ENCODE measurements at regions not wholly inside any gene's neighbourhood (a gene's known extent, or its start where the extent isn't known, plus 50 kb on each side); places are given as distances from the start of the nearest gene placed in this dataset.

- CTCF ChIA-PET, result interaction anchor here (0.6 to 0.7 kb wide), 2 partner anchors 110 to 754 kb away, joined by 3 to 5 read pairs; no protein-coding TSS in a partner anchor
- no peak overlapping the region for H3K27ac ChIP-seq
- TF ChIP-seq CTCF (conservative IDR thresholded peaks at IDR 0.05; ENCODE audit: low read depth), result no peak
- DNase-seq (ENCODE audit: low spot score), result no peak
- POLR2A ChIA-PET (ENCODE audit: low non-redundant PET), result no interaction called here
These were observed 224.4 kb upstream of the PMEPA1 start for GRCh38 chr20:57934007-57934805.

- no peak for DNase-seq (ENCODE audit: low spot score)
- H3K27ac ChIP-seq, result no peak overlapping the region
- no peak for TF ChIP-seq CTCF (conservative IDR thresholded peaks at IDR 0.05; ENCODE audit: low read depth)
- CTCF ChIA-PET, result interaction anchor here (1.0 kb wide), 1 partner anchor 38 kb away, joined by 3 read pairs; no protein-coding TSS in a partner anchor
- POLR2A ChIA-PET (ENCODE audit: low non-redundant PET), result no interaction called here
These were observed 222.5 kb upstream of the PMEPA1 start for GRCh38 chr20:57932227-57932864.

GRCh38 chr20:57930351-57930750, 220.5 kb upstream of the PMEPA1 start:
- TF ChIP-seq CTCF (conservative IDR thresholded peaks at IDR 0.05; ENCODE audit: low read depth), result no peak
- H3K27ac ChIP-seq, result no peak overlapping the region
- ChIA-PET POLR2A (ENCODE audit: low non-redundant PET) (no interaction called here), CTCF (interaction anchor here (1.4 kb wide), 1 partner anchor 157 kb away, joined by 3 read pairs; no protein-coding TSS in a partner anchor)
- no peak for DNase-seq (ENCODE audit: low spot score)

- no peak for DNase-seq (ENCODE audit: low spot score)
These were observed 218.6 kb upstream of the PMEPA1 start for GRCh38 chr20:57928181-57928967.

GRCh38 chr20:57927376-57927775, 217.6 kb upstream of the PMEPA1 start:
- no peak for DNase-seq (ENCODE audit: low spot score)
- ChIA-PET CTCF (interaction anchor here (0.6 kb wide), 1 partner anchor 57 kb away, joined by 3 read pairs; no protein-coding TSS in a partner anchor), POLR2A (ENCODE audit: low non-redundant PET) (no interaction called here)
- H3K27ac ChIP-seq, result no peak overlapping the region
- TF ChIP-seq CTCF (conservative IDR thresholded peaks at IDR 0.05; ENCODE audit: low read depth), result no peak

More at GRCh38 chr20:57928181-57928967, 218.6 kb upstream of the PMEPA1 start:
- CTCF ChIA-PET, result interaction anchor here (0.6 kb wide), 1 partner anchor 56 kb away, joined by 3 read pairs; no protein-coding TSS in a partner anchor
- POLR2A ChIA-PET (ENCODE audit: low non-redundant PET), result no interaction called here
- H3K27ac ChIP-seq, result no peak overlapping the region
- no peak for TF ChIP-seq CTCF (conservative IDR thresholded peaks at IDR 0.05; ENCODE audit: low read depth)

- TF ChIP-seq CTCF (conservative IDR thresholded peaks at IDR 0.05; ENCODE audit: low read depth), result no peak
- no peak for DNase-seq (ENCODE audit: low spot score)
- no peak overlapping the region for H3K27ac ChIP-seq
- POLR2A ChIA-PET (ENCODE audit: low non-redundant PET), result no interaction called here
- CTCF ChIA-PET, result no interaction called here
These were observed 212.9 kb upstream of the PMEPA1 start for GRCh38 chr20:57922706-57923105.

Data from RWPE1 (cell line).